T-helper 2 cell treated with Interferon-gamma antibody and Interleukin-4, amounts not matched to agents 5 μg/mL and 100 μg/mL, for 36 hours (primary cell): ENCODE measurements at regions not wholly inside any gene's neighbourhood (a gene's known extent, or its start where the extent isn't known, plus 50 kb on each side); places are given as distances from the start of the nearest gene placed in this dataset.

ENCODE experiments used
- DNase-seq: peaks from one replicate; pipeline ENCODE4 v3.0.0; 2021; ENCODE audit warnings: low spot score
- H3K27ac Mint-ChIP-seq: one replicate; pipeline ENCODE4 v1.8.0; 2021; ENCODE audit warnings: mild to moderate bottlenecking, mixed read lengths
- H3K27me3 Mint-ChIP-seq: one replicate; pipeline ENCODE4 v1.8.0; 2021; ENCODE audit warnings: low read depth, mixed read lengths
- H3K36me3 Mint-ChIP-seq: one replicate; pipeline ENCODE4 v1.8.0; 2021; ENCODE audit warnings: low read depth, mixed read lengths
- H3K4me1 Mint-ChIP-seq: one replicate; pipeline ENCODE4 v1.8.0; 2021; ENCODE audit warnings: low read depth, mixed read lengths
- H3K4me3 Mint-ChIP-seq: one replicate; pipeline ENCODE4 v1.8.0; 2022; ENCODE audit warnings: mild to moderate bottlenecking, moderate library complexity, mixed read lengths
- H3K9me3 Mint-ChIP-seq: one replicate; pipeline ENCODE4 v1.8.0; 2021; ENCODE audit warnings: mixed read lengths

DNA sequence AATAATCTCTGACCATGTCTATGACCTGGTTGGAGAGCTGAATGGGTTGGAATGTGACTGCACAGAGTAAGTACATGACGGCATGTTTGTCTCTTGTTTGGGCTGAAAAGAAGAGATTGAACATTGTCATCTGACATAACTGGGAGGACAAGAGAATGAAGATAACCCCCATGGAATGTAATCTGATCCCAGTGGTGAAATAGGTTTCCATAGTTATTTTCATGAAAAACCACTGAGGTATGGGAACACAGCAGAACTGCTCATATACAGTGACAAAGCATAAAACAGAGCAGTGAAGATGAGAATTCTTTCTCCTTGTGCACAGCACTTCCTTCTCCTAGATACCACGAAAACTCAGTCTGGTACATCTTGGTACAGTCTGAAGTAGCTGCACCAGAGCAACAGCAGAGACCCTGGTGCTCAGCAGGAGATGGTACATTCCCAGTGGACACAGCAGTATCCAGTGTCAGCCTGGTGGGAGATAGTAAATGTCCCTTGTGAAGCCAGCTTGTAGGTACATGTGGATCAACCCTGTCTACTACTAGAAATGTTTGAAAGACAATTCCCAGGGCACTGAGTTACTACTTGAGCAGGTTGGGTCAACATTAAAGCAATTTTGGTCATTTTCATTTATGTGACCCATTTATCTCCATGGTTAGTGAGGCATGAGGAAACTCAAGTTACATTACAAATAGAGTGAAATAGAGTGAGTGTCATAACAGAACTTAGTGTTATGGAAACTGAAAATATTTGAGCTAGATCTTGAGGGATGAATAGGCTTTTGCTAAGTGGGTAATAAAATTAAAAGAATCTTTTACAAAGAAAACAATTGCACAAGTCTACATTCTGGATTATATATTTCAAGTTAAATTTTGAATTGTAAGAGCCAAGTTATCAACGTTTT, 178.3 kb downstream of the SUCNR1 start:
- peaks cover 12% of the 10 kb centered on the region for H3K27me3 Mint-ChIP-seq
- H3K9me3 Mint-ChIP-seq, result no peaks in the 10 kb centered on the region
- DNase-seq, result no peak
- no peaks in the 10 kb centered on the region for H3K36me3 Mint-ChIP-seq
- H3K4me3 Mint-ChIP-seq, result no peak overlapping the region
- H3K27ac Mint-ChIP-seq, result no peak overlapping the region
- no peaks in the 10 kb centered on the region for H3K4me1 Mint-ChIP-seq

DNA sequence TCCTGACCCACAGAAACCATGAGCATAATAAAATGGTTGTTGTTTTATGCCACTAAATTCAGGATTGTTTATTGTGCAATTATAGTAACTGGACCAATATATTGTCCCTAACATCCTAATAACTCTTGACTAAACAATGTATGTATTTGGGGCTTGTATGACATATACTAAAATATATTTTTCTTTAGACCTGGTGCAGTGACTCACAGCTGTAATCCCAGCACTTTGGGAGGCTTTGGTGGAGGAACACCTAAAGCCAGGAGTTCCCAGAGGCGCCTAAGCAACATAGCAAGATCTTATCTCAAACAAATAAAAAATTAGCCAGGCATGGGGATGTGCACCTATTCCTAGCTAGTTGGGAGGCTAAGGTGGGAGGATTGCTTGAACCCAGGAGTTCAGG, 180.4 kb downstream of the SUCNR1 start:
- no peaks in the 10 kb centered on the region for H3K9me3 Mint-ChIP-seq
- no peak for DNase-seq
- H3K27ac Mint-ChIP-seq, result no peak overlapping the region
- H3K36me3 Mint-ChIP-seq, result no peaks in the 10 kb centered on the region
- peaks cover 9% of the 10 kb centered on the region for H3K27me3 Mint-ChIP-seq
- H3K4me3 Mint-ChIP-seq, result no peak overlapping the region
- no peaks in the 10 kb centered on the region for H3K4me1 Mint-ChIP-seq

DNA sequence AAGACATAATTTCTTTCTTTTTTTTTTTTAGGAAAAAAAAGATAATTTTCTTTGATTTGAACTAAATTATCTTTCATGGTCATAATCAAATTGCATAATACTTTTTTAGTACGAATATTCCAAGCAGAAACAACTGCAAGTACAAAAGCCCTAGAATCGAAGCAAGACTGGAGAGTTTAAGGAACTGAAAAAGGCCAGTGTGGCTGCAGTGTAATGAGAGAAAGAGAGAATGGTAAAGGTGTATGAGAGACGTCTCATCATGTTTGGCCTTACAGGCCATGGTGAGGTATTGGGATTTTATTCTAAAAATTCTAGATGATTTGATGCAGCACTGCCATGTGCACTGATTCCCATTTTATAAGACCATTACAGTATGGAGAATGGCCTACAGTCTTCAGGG, 180.9 kb downstream of the SUCNR1 start:
- Mint-ChIP-seq H3K36me3 (no peaks in the 10 kb centered on the region), H3K9me3 (no peaks in the 10 kb centered on the region), H3K27ac (no peak overlapping the region), H3K4me3 (no peak overlapping the region), H3K27me3 (peaks cover 13% of the 10 kb centered on the region), H3K4me1 (no peaks in the 10 kb centered on the region)
- DNase-seq, result no peak

DNA sequence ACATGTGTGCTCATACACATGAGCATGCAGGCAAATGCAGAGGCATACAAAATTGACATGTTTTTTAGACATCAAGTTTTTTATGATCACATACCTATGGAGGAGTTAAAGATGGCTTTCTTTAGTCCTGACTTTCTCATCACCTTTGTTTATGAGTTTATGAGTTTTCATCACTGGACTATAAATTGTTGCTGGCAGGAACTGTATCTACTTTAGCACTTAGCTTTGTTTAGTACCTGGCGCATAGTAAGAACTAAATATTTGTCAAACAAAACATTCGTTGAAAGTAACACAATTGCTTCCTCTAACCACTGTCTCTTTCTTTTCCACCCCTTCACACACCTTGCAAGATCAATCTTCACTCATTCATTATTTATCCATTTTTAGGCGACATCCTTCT, 182.6 kb downstream of the SUCNR1 start:
- Mint-ChIP-seq H3K27ac (no peak overlapping the region), H3K36me3 (no peaks in the 10 kb centered on the region), H3K9me3 (no peaks in the 10 kb centered on the region), H3K27me3 (peaks cover 14% of the 10 kb centered on the region), H3K4me1 (no peaks in the 10 kb centered on the region), H3K4me3 (no peak overlapping the region)
- no peak for DNase-seq

DNA sequence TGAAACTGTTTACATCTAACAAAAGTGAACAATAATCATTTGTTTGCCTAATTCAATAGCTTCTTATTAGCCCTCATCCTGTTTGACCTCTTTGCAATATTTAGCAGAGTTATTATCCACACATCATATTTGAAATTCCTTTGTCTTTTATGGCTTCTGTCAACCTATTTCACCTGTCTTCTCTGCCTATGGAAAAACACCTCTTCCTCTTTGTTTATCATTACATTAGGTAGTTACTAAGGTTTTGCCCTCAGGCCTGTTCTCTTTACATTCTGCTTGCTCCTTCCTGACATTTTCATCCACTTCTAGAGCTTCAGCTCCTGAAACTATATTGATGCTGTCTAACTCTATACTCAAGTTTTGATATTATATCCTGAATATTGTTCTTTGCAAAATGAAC, 183.0 kb downstream of the SUCNR1 start:
- no peaks in the 10 kb centered on the region for H3K36me3 Mint-ChIP-seq
- H3K4me3 Mint-ChIP-seq, result no peak overlapping the region
- peaks cover 14% of the 10 kb centered on the region for H3K27me3 Mint-ChIP-seq
- H3K9me3 Mint-ChIP-seq, result no peaks in the 10 kb centered on the region
- DNase-seq, result no peak
- no peak overlapping the region for H3K27ac Mint-ChIP-seq
- H3K4me1 Mint-ChIP-seq, result no peaks in the 10 kb centered on the region

DNA sequence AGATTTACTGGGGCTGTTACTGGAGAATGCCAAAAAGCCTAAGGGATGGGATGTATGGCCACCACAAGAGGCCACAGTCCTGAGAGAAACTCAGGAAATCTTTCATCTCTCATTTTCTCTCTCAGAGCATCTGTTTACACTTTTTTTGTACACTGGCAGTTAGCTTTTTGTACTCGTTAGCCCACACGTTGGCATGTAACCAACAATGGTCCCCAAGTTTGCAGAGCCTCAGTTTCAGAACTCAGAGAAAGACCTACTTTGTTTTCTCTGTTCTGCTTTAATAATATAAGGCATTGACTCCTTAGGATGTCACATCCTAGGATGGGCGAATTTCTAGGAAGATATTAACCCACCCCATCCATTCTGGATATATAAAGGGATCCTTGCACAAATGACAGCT, 183.5 kb downstream of the SUCNR1 start:
- no peak overlapping the region for H3K4me3 Mint-ChIP-seq
- peaks cover 14% of the 10 kb centered on the region for H3K27me3 Mint-ChIP-seq
- H3K4me1 Mint-ChIP-seq, result no peaks in the 10 kb centered on the region
- DNase-seq, result no peak
- no peaks in the 10 kb centered on the region for H3K36me3 Mint-ChIP-seq
- H3K9me3 Mint-ChIP-seq, result no peaks in the 10 kb centered on the region
- no peak overlapping the region for H3K27ac Mint-ChIP-seq

DNA sequence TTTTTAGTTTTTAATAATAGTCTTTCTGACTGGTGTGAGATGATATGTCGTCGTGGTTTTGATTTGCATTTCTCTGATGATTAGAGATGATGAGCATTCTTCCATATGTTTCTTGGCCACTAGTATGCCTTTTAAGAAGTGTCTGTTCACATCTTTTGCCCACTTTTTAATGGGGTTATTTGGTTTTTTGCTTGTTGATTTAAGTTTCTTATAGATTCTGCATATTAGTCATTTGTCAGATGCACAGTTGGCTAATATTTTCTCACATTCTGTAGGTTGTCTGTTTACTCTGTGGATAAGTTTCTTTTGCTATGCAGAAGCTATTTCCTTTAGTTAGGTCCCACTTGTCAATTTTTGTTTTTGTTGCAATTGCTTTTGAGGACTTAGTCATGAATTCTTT, 185.4 kb downstream of the SUCNR1 start:
- H3K4me3 Mint-ChIP-seq, result no peak overlapping the region
- no peaks in the 10 kb centered on the region for H3K9me3 Mint-ChIP-seq
- H3K27me3 Mint-ChIP-seq, result peaks cover 17% of the 10 kb centered on the region
- DNase-seq, result no peak
- H3K4me1 Mint-ChIP-seq, result no peaks in the 10 kb centered on the region
- H3K36me3 Mint-ChIP-seq, result no peaks in the 10 kb centered on the region
- H3K27ac Mint-ChIP-seq, result no peak overlapping the region

DNA sequence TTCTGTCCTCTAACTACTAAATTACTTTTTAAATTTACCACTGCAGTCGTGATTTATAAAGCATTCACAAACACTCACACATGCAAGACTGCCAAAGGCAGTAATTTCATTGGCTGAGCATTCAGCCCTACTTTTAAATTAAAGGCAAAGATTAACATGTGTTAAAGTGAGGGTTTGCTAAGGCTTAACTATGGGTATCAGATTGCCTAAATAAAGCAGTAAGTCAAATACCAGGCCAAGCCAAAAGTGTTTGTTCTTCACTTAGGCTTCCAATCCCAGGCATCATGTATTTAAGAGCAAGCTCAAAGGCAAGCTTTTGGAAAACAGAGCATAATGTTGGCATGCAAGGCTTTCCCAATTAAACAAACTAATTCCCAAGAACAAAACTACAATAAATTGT, 187.3 kb downstream of the SUCNR1 start:
- H3K27me3 Mint-ChIP-seq, result peaks cover 17% of the 10 kb centered on the region
- no peak overlapping the region for H3K4me3 Mint-ChIP-seq
- no peaks in the 10 kb centered on the region for H3K4me1 Mint-ChIP-seq
- H3K27ac Mint-ChIP-seq, result no peak overlapping the region
- no peaks in the 10 kb centered on the region for H3K9me3 Mint-ChIP-seq
- H3K36me3 Mint-ChIP-seq, result no peaks in the 10 kb centered on the region
- no peak for DNase-seq

- no peak overlapping the region for H3K27ac Mint-ChIP-seq
- no peaks in the 10 kb centered on the region for H3K36me3 Mint-ChIP-seq
- H3K4me1 Mint-ChIP-seq, result no peaks in the 10 kb centered on the region
- DNase-seq, result no peak
- H3K9me3 Mint-ChIP-seq, result no peaks in the 10 kb centered on the region
- H3K27me3 Mint-ChIP-seq, result peaks cover 14% of the 10 kb centered on the region
- no peak overlapping the region for H3K4me3 Mint-ChIP-seq
Measured at GRCh38 chr3:152061296-152061695, 187.9 kb downstream of the SUCNR1 start.

GRCh38 chr3:152069871-152070270, 196.4 kb downstream of the SUCNR1 start:
- Mint-ChIP-seq H3K36me3 (no peaks in the 10 kb centered on the region), H3K4me3 (no peak overlapping the region)

DNA sequence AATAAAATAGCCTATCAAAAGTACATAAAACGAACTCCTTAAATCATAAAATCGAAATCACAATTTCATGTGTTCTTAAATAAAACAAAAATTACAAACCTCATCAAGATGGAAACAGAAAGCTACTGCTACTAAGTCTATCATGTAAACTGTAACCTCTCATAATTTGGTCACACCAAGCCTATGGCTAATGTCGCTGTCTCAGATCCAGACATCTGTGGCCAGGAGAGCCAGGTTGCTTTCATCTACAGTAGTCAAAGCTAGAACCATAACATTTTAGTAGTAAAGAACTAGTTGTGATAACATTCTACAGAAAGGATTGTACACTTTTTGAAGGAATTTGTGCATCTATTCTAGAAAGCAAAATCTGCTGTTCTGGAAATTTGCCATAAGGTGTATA, 197.4 kb upstream of the MBNL1 start:
- Mint-ChIP-seq H3K27ac (no peak overlapping the region), H3K4me3 (no peak overlapping the region), H3K9me3 (no peaks in the 10 kb centered on the region), H3K27me3 (peaks cover 6% of the 10 kb centered on the region), H3K36me3 (no peaks in the 10 kb centered on the region), H3K4me1 (no peaks in the 10 kb centered on the region)
- DNase-seq, result no peak

More at GRCh38 chr3:152069871-152070270, 196.4 kb downstream of the SUCNR1 start:
- Mint-ChIP-seq H3K4me1 (no peaks in the 10 kb centered on the region), H3K27me3 (peaks cover 6% of the 10 kb centered on the region), H3K9me3 (no peaks in the 10 kb centered on the region), H3K27ac (no peak overlapping the region)
- no peak for DNase-seq

- Mint-ChIP-seq H3K36me3 (no peaks in the 10 kb centered on the region), H3K9me3 (no peaks in the 10 kb centered on the region), H3K4me3 (no peak overlapping the region), H3K27ac (no peak overlapping the region), H3K4me1 (no peaks in the 10 kb centered on the region), H3K27me3 (peaks cover 6% of the 10 kb centered on the region)
- DNase-seq, result no peak
Measured at GRCh38 chr3:152071924-152072323, 196.8 kb upstream of the MBNL1 start.

DNA sequence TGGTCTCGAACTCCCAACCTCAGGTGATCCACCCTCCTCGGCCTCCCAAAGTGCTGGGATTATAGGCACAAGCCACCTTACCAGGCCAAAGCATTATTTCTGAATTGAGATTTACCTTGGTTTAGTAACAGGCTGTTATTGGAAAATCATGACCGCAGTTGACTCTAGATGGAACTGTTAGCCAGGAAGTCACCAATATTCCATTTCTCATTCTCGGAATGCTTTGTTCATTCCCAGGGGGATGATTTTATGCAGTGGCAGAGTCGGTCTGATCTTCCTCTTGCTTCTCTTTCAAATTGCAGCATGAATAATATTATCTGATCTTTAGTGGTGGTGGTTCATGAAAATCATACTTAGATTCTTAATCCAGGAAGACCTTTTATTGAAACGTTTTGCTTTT, 195.5 kb upstream of the MBNL1 start:
- peaks cover 1% of the 10 kb centered on the region for H3K27me3 Mint-ChIP-seq
- H3K36me3 Mint-ChIP-seq, result no peaks in the 10 kb centered on the region
- no peak for DNase-seq
- H3K27ac Mint-ChIP-seq, result no peak overlapping the region
- no peak overlapping the region for H3K4me3 Mint-ChIP-seq
- no peaks in the 10 kb centered on the region for H3K4me1 Mint-ChIP-seq
- H3K9me3 Mint-ChIP-seq, result no peaks in the 10 kb centered on the region

- H3K27me3 Mint-ChIP-seq, result no peaks in the 10 kb centered on the region
- no peak for DNase-seq
- no peak overlapping the region for H3K4me3 Mint-ChIP-seq
- H3K4me1 Mint-ChIP-seq, result no peaks in the 10 kb centered on the region
- no peak overlapping the region for H3K27ac Mint-ChIP-seq
- no peaks in the 10 kb centered on the region for H3K9me3 Mint-ChIP-seq
- no peaks in the 10 kb centered on the region for H3K36me3 Mint-ChIP-seq
Measured at GRCh38 chr3:152076148-152076547, 192.6 kb upstream of the MBNL1 start.

DNA sequence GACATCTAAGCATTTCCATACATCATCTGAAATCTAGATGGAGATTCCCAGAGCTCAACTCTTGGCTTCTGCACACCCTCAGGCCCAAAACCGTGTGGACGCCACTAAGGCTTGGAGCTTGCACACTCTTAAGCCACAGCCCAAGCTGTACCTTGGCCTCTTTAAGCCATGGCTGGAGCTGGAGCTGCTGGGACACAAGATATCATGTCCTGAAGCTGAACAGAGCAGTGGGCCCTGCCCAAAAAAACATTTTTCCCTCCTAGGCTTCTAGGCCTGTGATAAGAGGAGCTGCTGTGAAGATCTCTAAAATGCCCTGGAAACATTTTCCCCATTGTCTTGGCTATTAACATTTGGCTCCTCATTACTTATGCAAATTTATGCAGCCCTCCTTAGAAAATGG, 188.7 kb upstream of the MBNL1 start:
- Mint-ChIP-seq H3K27me3 (no peaks in the 10 kb centered on the region), H3K36me3 (no peaks in the 10 kb centered on the region), H3K27ac (no peak overlapping the region), H3K4me1 (no peaks in the 10 kb centered on the region), H3K4me3 (no peak overlapping the region), H3K9me3 (no peaks in the 10 kb centered on the region)
- DNase-seq, result no peak
